GM12865 (cell line): ENCODE measurements at regions not wholly inside any gene's neighbourhood (a gene's known extent, or its start where the extent isn't known, plus 50 kb on each side); places are given as distances from the start of the nearest gene placed in this dataset.

Experiments
- DNase-seq: peaks from one replicate; pipeline ENCODE4 v3.0.0; 2010; ENCODE audit warnings: low read depth
- H3K4me3 ChIP-seq: 2 replicates; pipeline ENCODE4 v1.5.1; 2011; ENCODE audit warnings: mild to moderate bottlenecking, low read depth, low read length, control low read depth
- TF ChIP-seq, protein P1 (sequence below): IDR thresholded peaks from 2 replicates; pipeline ENCODE4 v1.5.1; 2011; ENCODE audit warnings: low read length, control low read depth, low read depth, inconsistent platforms; ENCODE audit not compliant: insufficient read depth; ENCODE audit errors: missing control alignments

DNA sequence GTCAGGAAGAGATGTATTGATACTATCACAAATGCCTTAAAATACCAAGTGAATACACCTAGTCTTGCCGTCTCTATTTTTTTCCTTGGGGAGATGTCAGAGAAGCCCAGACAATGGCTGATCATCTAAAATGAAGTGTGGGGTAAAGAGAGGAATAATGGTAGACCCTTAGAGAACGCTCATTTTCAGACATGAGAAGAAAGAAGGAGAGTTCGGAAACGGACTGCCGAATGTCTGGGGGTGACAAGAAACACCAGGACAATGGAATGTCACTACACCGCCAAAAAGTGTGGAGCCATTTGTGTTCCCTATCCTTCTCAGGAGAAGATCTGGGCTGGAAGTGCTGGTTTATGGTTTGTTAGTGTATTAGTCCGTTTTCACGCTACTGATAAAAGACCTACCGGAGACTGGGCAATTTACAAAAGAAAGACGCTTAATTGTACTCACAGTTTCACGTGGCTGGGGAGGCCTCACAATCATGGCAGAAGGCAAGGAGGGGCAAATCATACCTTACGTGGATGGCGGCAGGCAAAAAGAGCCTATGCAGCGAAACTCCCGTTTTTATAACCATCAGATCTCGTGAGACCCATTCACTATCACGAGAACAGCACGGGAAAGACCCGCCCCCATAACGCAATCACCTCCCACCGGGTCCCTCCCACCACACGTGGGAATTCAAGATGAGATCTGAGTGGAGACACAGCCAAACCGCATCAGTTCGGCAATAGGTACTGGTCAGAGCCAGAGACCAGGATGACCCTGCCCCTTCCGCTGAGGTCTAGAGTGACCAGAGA is 743.7 kb downstream of the GALR1 start:
- no peak for DNase-seq
- H3K4me3 ChIP-seq: no peak overlapping the region
- TF ChIP-seq, protein P1, sequence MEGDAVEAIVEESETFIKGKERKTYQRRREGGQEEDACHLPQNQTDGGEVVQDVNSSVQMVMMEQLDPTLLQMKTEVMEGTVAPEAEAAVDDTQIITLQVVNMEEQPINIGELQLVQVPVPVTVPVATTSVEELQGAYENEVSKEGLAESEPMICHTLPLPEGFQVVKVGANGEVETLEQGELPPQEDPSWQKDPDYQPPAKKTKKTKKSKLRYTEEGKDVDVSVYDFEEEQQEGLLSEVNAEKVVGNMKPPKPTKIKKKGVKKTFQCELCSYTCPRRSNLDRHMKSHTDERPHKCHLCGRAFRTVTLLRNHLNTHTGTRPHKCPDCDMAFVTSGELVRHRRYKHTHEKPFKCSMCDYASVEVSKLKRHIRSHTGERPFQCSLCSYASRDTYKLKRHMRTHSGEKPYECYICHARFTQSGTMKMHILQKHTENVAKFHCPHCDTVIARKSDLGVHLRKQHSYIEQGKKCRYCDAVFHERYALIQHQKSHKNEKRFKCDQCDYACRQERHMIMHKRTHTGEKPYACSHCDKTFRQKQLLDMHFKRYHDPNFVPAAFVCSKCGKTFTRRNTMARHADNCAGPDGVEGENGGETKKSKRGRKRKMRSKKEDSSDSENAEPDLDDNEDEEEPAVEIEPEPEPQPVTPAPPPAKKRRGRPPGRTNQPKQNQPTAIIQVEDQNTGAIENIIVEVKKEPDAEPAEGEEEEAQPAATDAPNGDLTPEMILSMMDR: no peak

DNA sequence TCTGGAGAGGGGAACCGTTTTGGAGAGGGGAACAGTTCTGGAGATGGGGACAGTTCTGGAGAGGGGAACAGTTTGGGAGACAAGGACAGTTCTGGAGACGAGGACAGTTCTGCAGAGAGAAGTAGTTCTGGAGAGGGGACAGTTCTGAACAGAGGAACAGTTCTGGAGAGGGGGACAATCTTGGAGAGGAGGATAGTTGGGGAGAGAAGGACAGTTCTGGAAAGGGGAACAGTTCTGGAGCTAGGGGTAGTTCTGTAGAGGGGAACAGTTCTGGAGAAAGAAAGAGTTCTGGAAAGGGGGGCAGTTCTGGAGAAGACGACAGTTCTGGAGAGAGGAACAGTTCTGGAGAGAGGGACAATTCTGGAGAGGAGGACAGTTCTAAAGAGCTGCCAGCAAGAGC is 745.9 kb downstream of the GALR1 start:
- TF ChIP-seq, protein P1: no peak
- no peak overlapping the region for H3K4me3 ChIP-seq
- no peak for DNase-seq

DNA sequence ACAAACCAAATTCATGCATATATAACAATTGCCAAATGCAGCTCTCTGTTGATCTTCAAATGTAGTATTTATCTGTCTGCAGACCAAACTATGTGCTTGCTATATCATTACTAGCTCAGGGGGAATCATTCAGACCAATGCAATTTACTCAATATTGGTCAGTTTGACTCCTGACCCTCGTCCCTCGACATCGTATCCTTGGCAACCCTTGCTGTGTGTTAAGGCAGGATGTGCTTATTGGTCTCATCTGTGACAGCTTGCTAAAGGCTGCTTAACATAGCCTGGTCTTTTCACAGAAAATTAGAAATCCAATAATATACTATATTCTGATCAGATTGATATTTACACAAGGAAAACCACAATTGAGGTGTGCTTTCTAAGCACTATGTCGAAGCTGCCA is 747.1 kb downstream of the GALR1 start:
- DNase-seq: no peak
- H3K4me3 ChIP-seq: no peak overlapping the region
- TF ChIP-seq, protein P1: no peak

DNA sequence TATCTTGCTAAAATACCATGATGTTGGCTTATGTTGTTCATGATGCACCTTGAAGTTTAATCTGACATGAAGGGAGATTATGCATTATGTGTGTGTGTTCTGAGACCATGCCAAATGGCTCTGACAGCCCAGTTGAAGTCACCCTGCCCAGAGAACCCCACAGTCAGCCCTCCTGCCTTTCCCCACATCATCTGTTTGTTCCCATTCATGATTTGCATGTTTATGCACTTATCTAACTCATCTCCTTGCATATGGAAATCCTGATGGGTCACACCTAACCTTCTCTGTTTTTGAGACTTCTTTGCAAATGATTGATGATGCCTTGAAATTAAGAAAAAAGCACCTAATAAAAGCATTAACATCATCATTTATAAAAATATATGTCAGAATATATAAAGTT is 752.2 kb downstream of the GALR1 start:
- no peak overlapping the region for H3K4me3 ChIP-seq
- no peak for DNase-seq
- TF ChIP-seq, protein P1: no peak

DNA sequence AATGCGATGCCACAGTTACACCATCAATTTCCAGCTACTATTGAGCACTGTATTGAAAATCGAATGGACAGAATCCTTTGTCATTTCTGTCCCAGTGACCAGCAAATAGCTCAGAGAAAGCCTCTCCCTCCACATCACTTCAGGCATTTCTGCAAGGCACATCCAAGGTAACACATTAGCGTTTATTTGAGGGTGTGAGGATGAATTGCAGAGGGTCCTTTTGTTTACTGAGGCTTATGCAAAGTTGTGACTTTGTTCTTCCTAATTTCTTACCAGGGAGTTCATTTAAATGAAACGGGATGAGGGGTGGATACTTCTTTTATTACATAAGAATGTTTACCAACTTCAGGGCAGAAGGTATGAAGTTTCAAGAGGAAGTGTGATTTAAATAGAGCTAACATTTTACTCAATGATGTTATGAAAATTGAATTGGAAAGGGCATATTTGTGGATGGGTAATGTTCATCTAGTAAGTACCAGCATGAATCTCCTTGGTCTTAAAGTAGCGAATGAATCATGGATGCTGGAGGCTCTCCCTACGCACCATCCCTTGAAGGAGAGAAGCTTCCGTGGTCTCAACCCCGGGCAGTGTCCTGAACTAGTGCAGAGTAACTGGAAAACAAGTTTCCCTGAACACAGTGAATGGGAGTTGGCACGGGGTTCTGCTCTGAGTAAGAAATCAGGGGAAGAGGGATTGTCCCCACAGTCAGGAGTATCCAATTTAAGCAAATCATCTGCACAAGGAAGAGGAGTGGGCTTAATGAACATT is 756.5 kb downstream of the GALR1 start:
- DNase-seq: no peak
- H3K4me3 ChIP-seq: no peak overlapping the region
- TF ChIP-seq, protein P1: no peak

DNA sequence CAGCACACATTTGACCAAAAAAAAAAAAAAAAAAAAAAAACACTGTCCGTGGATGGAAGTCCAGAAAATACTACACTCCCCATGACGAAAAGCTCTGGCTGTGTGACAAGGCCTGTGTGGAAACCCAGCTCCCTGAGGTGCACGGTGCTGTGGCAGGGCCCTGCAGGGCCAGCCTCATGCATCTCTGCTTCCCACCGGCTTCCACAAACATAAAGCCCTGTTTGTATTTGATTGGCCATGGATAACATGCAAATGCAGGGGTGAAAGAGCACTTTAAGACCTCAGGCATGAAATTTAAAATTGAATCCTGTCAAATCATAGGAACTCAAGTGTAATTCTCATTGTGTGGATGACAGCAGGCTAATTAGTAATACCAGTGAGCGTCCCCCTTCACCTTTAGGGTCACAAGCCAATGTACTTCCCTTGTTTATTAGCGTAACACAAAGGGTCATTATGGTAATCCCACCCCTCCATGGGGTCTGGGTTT is 757.2 kb downstream of the GALR1 start:
- DNase-seq: no peak
- no peak overlapping the region for H3K4me3 ChIP-seq
- TF ChIP-seq, protein P1: no peak

DNA sequence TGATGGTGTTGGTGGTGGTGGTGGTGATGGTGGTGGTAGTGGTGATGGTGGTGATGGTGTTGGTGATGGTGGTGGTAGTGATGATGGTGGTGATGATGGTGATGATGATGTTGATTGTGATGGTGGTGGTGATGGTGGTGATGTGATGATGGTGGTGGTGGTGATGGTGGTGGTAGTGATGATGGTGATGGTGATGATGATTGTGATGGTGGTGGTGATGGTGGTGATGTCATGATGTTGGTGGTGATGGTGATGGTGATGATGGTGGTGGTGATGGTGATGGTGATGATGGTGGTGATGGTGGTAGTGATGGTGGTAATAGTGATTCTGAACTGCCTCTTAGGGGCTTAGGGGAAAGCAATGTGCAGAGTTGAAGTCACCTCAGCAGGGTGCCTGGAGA is 760.7 kb downstream of the GALR1 start:
- H3K4me3 ChIP-seq: no peak overlapping the region
- no peak for DNase-seq
- TF ChIP-seq, protein P1: no peak
